Liver (tissue), 8 donors: ENCODE measurements at regions not wholly inside any gene's neighbourhood (a gene's known extent, or its start where the extent isn't known, plus 50 kb on each side); places are given as distances from the start of the nearest gene placed in this dataset.

Source experiments
- DNase-seq: peaks from one replicate; pipeline ENCODE4 v3.0.0-alpha.2; 2017; ENCODE audit warnings: low spot score
- H3K27ac ChIP-seq, 2 donors: one replicate each; pipeline ENCODE4 v1.7.0; 2013; ENCODE audit warnings: inconsistent platforms in 2 of 2, low read length in 2 of 2, control low read depth in 1 of 2, low read depth in 1 of 2, mild to moderate bottlenecking in 1 of 2
- H3K27me3 ChIP-seq, 4 donors: one replicate each; pipeline versions ENCODE4 v1.6.1 to v1.7.0; 2013; ENCODE audit warnings: low read length in 3 of 4, inconsistent platforms in 1 of 4, mild to moderate bottlenecking in 1 of 4, moderate library complexity in 1 of 4; ENCODE audit not compliant: control insufficient read depth in 4 of 4, insufficient read depth in 4 of 4
- H3K36me3 ChIP-seq, 4 donors: one replicate each; pipeline versions ENCODE4 v1.6.1 to v1.7.0; 2013; ENCODE audit warnings: low read length in 3 of 4, mild to moderate bottlenecking in 3 of 4, low read depth in 1 of 4, moderate library complexity in 1 of 4; ENCODE audit not compliant: control insufficient read depth in 4 of 4, insufficient read depth in 3 of 4
- H3K4me1 ChIP-seq, 4 donors: one replicate each; pipeline versions ENCODE4 v1.6.1 to v1.7.0; 2013; ENCODE audit warnings: low read length in 3 of 4, mild to moderate bottlenecking in 3 of 4, moderate library complexity in 1 of 4; ENCODE audit not compliant: control insufficient read depth in 4 of 4, insufficient read depth in 4 of 4
- H3K4me3 ChIP-seq, 3 donors: one replicate each; pipeline versions ENCODE4 v1.6.1 to v1.7.0; 2013; ENCODE audit warnings: low read length in 3 of 3, control low read depth in 1 of 3, low read depth in 1 of 3, mild to moderate bottlenecking in 1 of 3
- H3K9ac ChIP-seq, 2 donors: one replicate each; pipeline ENCODE4 v1.7.0; 2013; ENCODE audit warnings: low read length in 2 of 2, mild to moderate bottlenecking in 2 of 2, moderate library complexity in 2 of 2, control low read depth in 1 of 2, low read depth in 1 of 2
- H3K9me3 ChIP-seq, 4 donors: one replicate each; pipeline versions ENCODE4 v1.6.1 to v1.7.0; 2013; ENCODE audit warnings: low read length in 3 of 4; ENCODE audit not compliant: control insufficient read depth in 4 of 4
- ATF3 ChIP-seq: IDR thresholded peaks from 2 replicates; pipeline ENCODE4 v1.6.1; 2016; ENCODE audit warnings: antibody characterized with exemption
- CTCF ChIP-seq: fragments of 150-350 bp; IDR thresholded peaks from 2 replicates; pipeline ENCODE4 v1.5.1; 2017; ENCODE audit warnings: improper control_type of control experiment, low read depth, low read length; ENCODE audit not compliant: missing input control
- EGR1 ChIP-seq, 2 donors: IDR thresholded peaks; 2 replicates each; pipeline ENCODE4 v1.6.1; 2016 to 2018; ENCODE audit warnings: antibody characterized with exemption in 2 of 2, low read depth in 2 of 2
- FOXA1 ChIP-seq: IDR thresholded peaks from 2 replicates; pipeline ENCODE4 v1.6.1; 2016; ENCODE audit warnings: antibody characterized with exemption
- GABPA ChIP-seq, 2 donors: IDR thresholded peaks in 1 of 2; conservative IDR thresholded peaks in 1 of 2; 2 replicates each; pipeline ENCODE4 v1.6.1; 2016; ENCODE audit warnings: antibody characterized with exemption in 2 of 2, mild to moderate bottlenecking in 1 of 2, moderate library complexity in 1 of 2
- HNF4A ChIP-seq, 2 donors: conservative IDR thresholded peaks; 2 replicates each; pipeline ENCODE4 v1.6.1; 2016; ENCODE audit warnings: antibody characterized with exemption in 2 of 2, mild to moderate bottlenecking in 2 of 2
- HNF4G ChIP-seq: IDR thresholded peaks from 2 replicates; pipeline ENCODE4 v1.6.1; 2016; ENCODE audit warnings: antibody characterized with exemption
- JUND ChIP-seq, 2 donors: IDR thresholded peaks; 2 replicates each; pipeline ENCODE4 v1.6.1; 2016; ENCODE audit warnings: antibody characterized with exemption in 2 of 2
- NR2F2 ChIP-seq: IDR thresholded peaks from 2 replicates; pipeline ENCODE4 v1.6.1; 2016; ENCODE audit warnings: antibody characterized with exemption
- RAD21 ChIP-seq, 2 donors: IDR thresholded peaks; 2 replicates each; pipeline ENCODE4 v1.6.1; 2016; ENCODE audit warnings: antibody characterized with exemption in 2 of 2, mild to moderate bottlenecking in 2 of 2
- REST ChIP-seq: IDR thresholded peaks from 2 replicates; pipeline ENCODE4 v1.6.1; 2016; ENCODE audit warnings: antibody characterized with exemption, mild to moderate bottlenecking
- RXRA ChIP-seq, 2 donors: IDR thresholded peaks; 2 replicates each; pipeline ENCODE4 v1.6.1; 2017 to 2018; ENCODE audit warnings: antibody characterized with exemption in 2 of 2, mild to moderate bottlenecking in 1 of 2
- SP1 ChIP-seq: IDR thresholded peaks from 2 replicates; pipeline ENCODE4 v1.6.1; 2018; ENCODE audit warnings: antibody characterized with exemption, mild to moderate bottlenecking
- TAF1 ChIP-seq: conservative IDR thresholded peaks from 2 replicates; pipeline ENCODE4 v1.6.1; 2016; ENCODE audit warnings: antibody characterized with exemption, mild to moderate bottlenecking
- YY1 ChIP-seq: IDR thresholded peaks from 2 replicates; pipeline ENCODE4 v1.6.1; 2016; ENCODE audit warnings: antibody characterized with exemption, mild to moderate bottlenecking
- ZBTB33 ChIP-seq: IDR thresholded peaks from 2 replicates; pipeline ENCODE4 v1.6.1; 2016; ENCODE audit warnings: antibody characterized with exemption
- WGBS: extraction: QIAGEN DNeasy Blood & Tissue Kit; methylation state at CpG from one replicate; pipeline ENCODE4 v1.1.7; 2013; 5-methylcytosine and 5-hydroxymethylcytosine counted together
- donor health status: healthy.
- donor health status: healthy.
- donor health status: healthy.
- donor health status: healthy.
- donor health status: healthy.

GRCh38 chr1:17877316-17877715, 122.2 kb downstream of the ACTL8 start:
- 84% methylated on average over 8 of the region's 8 CpGs for WGBS

More at GRCh38 chr1:17877316-17877715, 122.2 kb downstream of the ACTL8 start:
- Histone ChIP-seq H3K27ac (no peak overlapping the region), H3K36me3 (no peaks in the 10 kb centered on the region), H3K9ac (no peak overlapping the region), H3K27me3 (no peaks in the 10 kb centered on the region), H3K4me1 (no peaks in the 10 kb centered on the region), H3K9me3 (no peaks in the 10 kb centered on the region), H3K4me3 (no peak overlapping the region)
- TF ChIP-seq ZBTB33 (no peak), JUND (IDR thresholded peaks at IDR 0.05) (no peak), SP1 (no peak), NR2F2 (no peak), HNF4G (no peak), GABPA (IDR thresholded peaks at IDR 0.05 in 1 of 2, conservative IDR thresholded peaks at IDR 0.05 in 1 of 2) (no peak), TAF1 (no peak), RXRA (IDR thresholded peaks at IDR 0.05) (no peak), HNF4A (conservative IDR thresholded peaks at IDR 0.05) (no peak), YY1 (no peak), CTCF (no peak), RAD21 (IDR thresholded peaks at IDR 0.05) (no peak), REST (no peak), ATF3 (no peak), FOXA1 (no peak), EGR1 (IDR thresholded peaks at IDR 0.05; ENCODE audit: low read depth in 2 of 2) (no peak)
- DNase-seq: no peak
